Activated naive CD4-positive, alpha-beta T cell treated with anti-CD3 and anti-CD28 coated beads, Interleukin-2, amount 50 U/mL, for 24 hours (primary cell): ENCODE measurements at regions not wholly inside any gene's neighbourhood (a gene's known extent, or its start where the extent isn't known, plus 50 kb on each side); places are given as distances from the start of the nearest gene placed in this dataset.

Experiments used
- H3K27ac Mint-ChIP-seq: one replicate; pipeline ENCODE4 v1.8.0; 2021; ENCODE audit warnings: mild to moderate bottlenecking, mixed read lengths
- H3K27me3 Mint-ChIP-seq: one replicate; pipeline ENCODE4 v1.8.0; 2021; ENCODE audit warnings: mixed read lengths
- H3K36me3 Mint-ChIP-seq: one replicate; pipeline ENCODE4 v1.8.0; 2021; ENCODE audit warnings: mixed read lengths
- H3K4me1 Mint-ChIP-seq: one replicate; pipeline ENCODE4 v1.8.0; 2021; ENCODE audit warnings: mixed read lengths
- H3K4me3 Mint-ChIP-seq: one replicate; pipeline ENCODE4 v1.8.0; 2021; ENCODE audit warnings: mild to moderate bottlenecking, mixed read lengths
- H3K9me3 Mint-ChIP-seq: one replicate; pipeline ENCODE4 v1.8.0; 2021; ENCODE audit warnings: mixed read lengths

DNA sequence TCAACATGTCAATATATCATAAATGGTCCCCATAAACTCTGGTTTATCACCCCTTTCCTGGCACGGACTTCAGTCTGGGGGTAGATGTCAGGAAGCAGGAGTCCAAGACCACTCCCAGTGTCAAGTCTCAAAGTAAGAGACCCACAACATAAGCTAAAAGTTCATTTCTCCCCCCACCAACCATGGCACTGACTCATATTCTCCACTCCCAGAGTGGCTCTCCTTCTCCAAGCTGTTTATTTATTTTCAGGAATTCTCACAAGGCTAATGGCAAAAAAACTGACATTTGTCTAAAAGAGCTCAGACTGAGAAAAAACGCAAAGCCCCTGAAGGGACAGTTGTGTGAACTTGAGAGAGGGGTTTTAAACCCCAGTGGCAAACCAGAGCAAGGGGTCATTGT, 217.0 kb downstream of the RAB28 start:
- H3K27ac Mint-ChIP-seq = no peak overlapping the region
- no peak overlapping the region for H3K4me3 Mint-ChIP-seq
- H3K36me3 Mint-ChIP-seq = peaks cover 6% of the 10 kb centered on the region
- no peaks in the 10 kb centered on the region for H3K27me3 Mint-ChIP-seq
- peaks cover 5% of the 10 kb centered on the region for H3K9me3 Mint-ChIP-seq
- no peaks in the 10 kb centered on the region for H3K4me1 Mint-ChIP-seq

DNA sequence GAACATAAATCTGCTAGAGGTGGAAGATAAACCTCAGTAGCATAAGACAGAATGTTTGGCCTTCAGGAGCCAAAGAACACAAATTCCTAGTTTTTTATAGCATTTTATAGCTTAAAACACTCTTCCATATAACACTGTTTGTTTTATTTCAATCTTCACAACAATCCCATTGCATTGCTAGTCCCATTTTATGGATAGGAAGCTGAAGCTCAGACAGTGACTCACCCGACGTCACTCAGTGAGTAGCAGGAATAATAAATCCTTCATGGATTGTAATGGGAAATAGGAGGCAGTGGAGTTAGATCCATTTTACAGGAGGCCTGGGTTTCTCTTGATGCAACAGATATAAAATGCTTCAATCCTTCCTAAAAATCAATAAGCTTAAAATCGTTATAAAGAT, 217.5 kb downstream of the RAB28 start:
- peaks cover 5% of the 10 kb centered on the region for H3K9me3 Mint-ChIP-seq
- H3K4me3 Mint-ChIP-seq = no peak overlapping the region
- H3K27me3 Mint-ChIP-seq = no peaks in the 10 kb centered on the region
- peaks cover 5% of the 10 kb centered on the region for H3K36me3 Mint-ChIP-seq
- H3K4me1 Mint-ChIP-seq = no peaks in the 10 kb centered on the region
- no peak overlapping the region for H3K27ac Mint-ChIP-seq

DNA sequence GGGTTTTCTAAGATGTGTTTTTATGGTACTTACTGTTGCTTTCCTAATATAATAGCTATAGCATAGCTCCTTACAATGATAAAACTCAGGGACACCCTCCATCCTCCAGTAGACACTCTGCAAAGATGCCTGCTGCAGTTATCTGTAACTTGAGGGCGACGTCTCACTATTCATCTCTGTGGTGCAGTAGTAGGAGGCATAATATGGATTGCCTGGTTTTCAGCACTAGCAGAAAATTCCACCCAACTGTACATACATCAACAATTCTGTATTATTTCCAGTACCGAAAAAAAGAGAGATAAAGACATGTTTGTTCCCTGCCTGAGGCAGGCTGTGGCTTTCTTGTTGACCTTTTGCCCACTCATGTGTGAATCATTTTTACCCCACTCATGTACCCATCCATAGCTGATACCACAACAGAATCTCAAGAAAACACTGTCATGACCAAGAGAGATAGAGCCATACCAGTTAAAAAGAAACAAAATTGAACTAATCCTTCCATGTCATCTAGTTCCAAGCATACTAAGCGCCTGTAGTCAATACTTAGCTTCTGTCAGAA, 220.1 kb downstream of the RAB28 start:
- H3K4me3 Mint-ChIP-seq = no peak overlapping the region
- H3K27me3 Mint-ChIP-seq = no peaks in the 10 kb centered on the region
- H3K36me3 Mint-ChIP-seq = peaks cover 1% of the 10 kb centered on the region
- H3K4me1 Mint-ChIP-seq = no peaks in the 10 kb centered on the region
- H3K27ac Mint-ChIP-seq = no peak overlapping the region
- no peaks in the 10 kb centered on the region for H3K9me3 Mint-ChIP-seq

DNA sequence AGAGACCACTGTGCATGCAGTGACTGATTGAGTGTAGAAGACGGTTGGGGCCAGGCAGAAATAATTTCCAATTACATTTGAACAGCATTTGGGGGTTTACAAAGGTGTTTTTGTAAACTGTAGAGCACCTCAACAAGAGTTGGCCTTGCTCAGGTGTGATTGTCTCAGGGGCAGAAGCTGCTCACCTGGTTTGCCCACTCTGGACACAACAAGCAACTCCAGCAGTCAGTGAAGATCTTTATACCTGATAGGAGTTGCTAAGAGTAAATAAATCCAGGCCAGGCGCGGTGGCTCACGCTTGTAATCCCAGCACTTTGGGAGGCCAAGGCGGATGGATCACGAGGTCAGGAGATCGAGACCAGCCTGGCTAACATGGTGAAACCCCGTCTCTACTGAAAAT, 221.3 kb downstream of the RAB28 start:
- H3K9me3 Mint-ChIP-seq = no peaks in the 10 kb centered on the region
- no peaks in the 10 kb centered on the region for H3K27me3 Mint-ChIP-seq
- peaks cover 2% of the 10 kb centered on the region for H3K36me3 Mint-ChIP-seq

DNA sequence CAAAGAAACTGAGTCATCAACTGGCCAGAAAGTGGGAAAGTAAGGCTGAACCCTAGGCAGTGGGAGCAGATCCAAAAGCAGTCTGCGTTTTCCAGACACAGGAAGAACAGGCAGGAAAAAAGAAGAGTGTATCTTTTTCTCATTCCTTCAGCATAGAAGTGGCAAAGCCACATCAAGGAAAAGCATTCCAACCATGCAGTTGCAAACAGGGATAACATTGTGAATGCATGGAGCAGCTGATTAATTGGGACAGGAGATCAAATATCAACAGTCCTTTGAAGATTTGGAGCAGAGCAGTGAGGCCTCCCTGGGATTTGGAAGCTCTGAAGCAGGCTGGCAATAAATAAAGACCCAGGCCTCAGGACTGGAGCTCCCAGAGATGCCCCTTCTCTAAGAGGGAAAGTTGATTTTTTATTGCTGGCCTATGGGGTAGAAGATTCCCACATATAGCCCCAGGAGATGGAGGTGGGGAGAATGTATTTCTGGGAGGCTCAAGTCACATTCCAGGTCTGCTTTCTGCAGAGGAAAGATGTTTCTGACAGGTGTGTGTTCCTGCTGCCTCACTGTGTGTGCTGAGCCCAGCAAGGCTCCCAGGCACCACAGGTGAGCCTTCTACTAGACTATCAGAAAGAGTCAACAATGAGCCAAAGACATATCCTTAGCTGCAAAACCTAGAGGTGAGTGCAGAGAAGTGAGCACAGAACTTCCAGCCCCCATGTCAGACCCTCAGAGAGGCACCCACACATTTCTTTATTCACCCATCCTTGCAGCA, 222.5 kb downstream of the RAB28 start:
- Mint-ChIP-seq H3K36me3 (peaks cover 5% of the 10 kb centered on the region), H3K27me3 (no peaks in the 10 kb centered on the region), H3K9me3 (no peaks in the 10 kb centered on the region), H3K4me1 (no peaks in the 10 kb centered on the region), H3K4me3 (no peak overlapping the region), H3K27ac (no peak overlapping the region)

More for the DNA sequence above, 221.3 kb downstream of the RAB28 start:
- Mint-ChIP-seq H3K4me1 (no peaks in the 10 kb centered on the region), H3K4me3 (no peak overlapping the region), H3K27ac (no peak overlapping the region)

DNA sequence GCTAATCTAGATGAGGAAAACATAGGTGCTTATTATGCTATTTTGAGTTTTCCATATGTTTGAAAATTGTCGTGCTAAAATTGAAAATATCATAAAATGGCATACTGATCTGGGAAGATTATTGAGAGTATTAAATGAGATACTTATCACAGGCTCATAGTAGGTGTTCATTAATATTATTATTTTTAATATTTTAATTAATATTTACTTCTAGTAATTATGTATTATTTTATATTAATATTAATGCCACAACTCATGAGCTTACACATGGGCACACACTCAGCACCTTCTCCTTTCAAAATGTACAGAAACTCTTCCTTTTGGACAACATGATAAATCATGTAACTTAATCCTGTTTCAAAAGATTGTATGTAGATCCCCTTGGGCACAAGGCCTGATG, 223.6 kb downstream of the RAB28 start:
- no peak overlapping the region for H3K27ac Mint-ChIP-seq
- no peak overlapping the region for H3K4me3 Mint-ChIP-seq
- no peaks in the 10 kb centered on the region for H3K9me3 Mint-ChIP-seq
- peaks cover 4% of the 10 kb centered on the region for H3K36me3 Mint-ChIP-seq
- no peaks in the 10 kb centered on the region for H3K27me3 Mint-ChIP-seq
- no peaks in the 10 kb centered on the region for H3K4me1 Mint-ChIP-seq

DNA sequence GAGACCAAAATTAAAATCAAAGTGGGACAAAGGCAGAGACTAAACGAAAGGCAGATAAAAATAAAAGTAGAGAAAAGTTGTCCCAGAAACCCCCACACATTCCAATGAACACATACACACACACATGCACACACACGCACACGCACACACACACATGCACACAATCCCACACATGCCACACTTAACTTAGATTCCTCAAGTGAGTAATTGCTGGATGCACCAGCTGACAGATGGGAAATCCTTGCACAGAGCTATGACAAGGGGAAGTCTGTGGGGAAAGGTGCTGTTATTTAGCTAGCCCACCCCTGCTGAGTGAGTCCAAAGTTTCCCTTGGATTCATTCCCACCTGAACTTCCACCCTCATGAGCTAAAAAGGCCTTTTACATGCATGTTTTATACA, 233.9 kb downstream of the RAB28 start:
- no peak overlapping the region for H3K27ac Mint-ChIP-seq
- H3K4me3 Mint-ChIP-seq = no peak overlapping the region
- H3K36me3 Mint-ChIP-seq = peaks cover 25% of the 10 kb centered on the region
- H3K4me1 Mint-ChIP-seq = no peaks in the 10 kb centered on the region
- no peaks in the 10 kb centered on the region for H3K27me3 Mint-ChIP-seq
- peaks cover 35% of the 10 kb centered on the region for H3K9me3 Mint-ChIP-seq

DNA sequence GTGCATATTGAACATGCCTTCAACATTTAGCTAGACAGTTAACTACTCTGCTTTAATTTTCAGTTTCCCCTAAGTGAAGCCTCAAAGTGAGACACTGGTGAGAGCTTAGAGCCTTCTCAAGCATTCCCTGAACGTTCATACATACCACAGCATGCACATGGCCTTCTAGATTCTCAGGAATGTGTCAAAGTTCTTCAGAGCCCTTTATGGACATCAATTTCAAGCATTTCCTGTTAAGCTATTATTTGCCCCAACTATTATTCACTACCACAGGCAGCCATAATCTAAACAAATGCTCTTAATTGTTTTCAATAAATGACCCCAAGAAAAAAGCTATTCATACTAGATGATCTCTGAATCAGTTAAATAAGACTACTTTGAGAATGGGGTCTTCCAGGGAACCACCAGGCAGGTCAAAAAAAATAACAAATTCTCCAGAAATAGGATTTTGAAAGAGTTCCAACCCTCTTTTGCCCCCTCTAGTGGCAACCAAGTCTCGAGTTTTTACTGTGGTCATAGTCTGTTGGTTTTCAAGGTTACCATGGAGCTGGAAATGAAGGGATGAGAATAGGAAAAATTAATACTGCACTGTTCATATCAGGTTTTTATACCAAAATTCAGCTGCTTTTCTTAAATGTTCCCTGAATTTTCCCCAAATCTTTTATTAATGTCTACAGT, 235.4 kb downstream of the RAB28 start:
- peaks cover 25% of the 10 kb centered on the region for H3K36me3 Mint-ChIP-seq
- no peaks in the 10 kb centered on the region for H3K27me3 Mint-ChIP-seq
- H3K27ac Mint-ChIP-seq = no peak overlapping the region
- H3K9me3 Mint-ChIP-seq = peaks cover 35% of the 10 kb centered on the region
- no peak overlapping the region for H3K4me3 Mint-ChIP-seq
- H3K4me1 Mint-ChIP-seq = no peaks in the 10 kb centered on the region

DNA sequence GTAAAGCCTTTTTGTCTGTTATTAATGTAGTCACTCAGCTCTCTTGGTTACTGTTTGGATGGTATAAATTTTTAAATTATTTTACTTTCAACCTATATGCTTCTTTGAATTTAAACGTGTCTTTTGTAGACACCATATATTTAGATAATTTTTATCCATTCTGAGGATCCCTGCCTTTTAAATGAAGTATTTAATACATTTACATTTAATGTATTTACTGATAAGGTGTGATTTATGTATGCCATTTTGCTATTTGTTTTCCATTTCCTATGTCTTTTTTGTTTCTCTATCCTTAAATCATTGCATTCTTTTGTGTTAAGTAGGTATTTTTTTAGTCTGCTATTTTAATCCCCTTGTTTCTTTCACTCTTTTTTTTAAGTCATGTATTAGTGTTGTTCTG, 238.0 kb downstream of the RAB28 start:
- peaks cover 18% of the 10 kb centered on the region for H3K36me3 Mint-ChIP-seq
- H3K9me3 Mint-ChIP-seq = peaks cover 31% of the 10 kb centered on the region
- no peaks in the 10 kb centered on the region for H3K4me1 Mint-ChIP-seq
- H3K4me3 Mint-ChIP-seq = no peak overlapping the region
- no peaks in the 10 kb centered on the region for H3K27me3 Mint-ChIP-seq
- H3K27ac Mint-ChIP-seq = no peak overlapping the region

DNA sequence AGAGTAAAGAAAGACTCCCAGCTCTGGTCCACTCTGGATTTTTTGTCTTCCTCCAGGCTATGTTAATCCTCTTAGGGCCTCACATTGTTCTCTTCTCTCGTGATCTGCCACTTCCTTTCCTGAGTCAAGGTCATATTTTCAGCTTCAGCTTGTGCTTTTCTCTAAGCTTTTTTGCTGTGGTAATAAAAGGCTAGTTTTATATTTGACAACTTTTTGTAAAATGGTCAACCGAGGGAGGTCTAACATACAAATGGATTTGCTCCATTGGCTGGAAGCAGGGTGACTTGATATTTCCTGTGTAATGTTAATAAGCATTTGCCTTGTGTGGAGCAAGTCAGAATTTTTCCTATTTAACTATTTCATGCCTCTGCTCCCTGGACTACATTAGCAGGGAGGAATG, 239.7 kb downstream of the RAB28 start:
- Mint-ChIP-seq H3K36me3 (peaks cover 14% of the 10 kb centered on the region), H3K27ac (no peak overlapping the region), H3K27me3 (no peaks in the 10 kb centered on the region), H3K4me3 (no peak overlapping the region), H3K9me3 (peaks cover 21% of the 10 kb centered on the region), H3K4me1 (no peaks in the 10 kb centered on the region)

DNA sequence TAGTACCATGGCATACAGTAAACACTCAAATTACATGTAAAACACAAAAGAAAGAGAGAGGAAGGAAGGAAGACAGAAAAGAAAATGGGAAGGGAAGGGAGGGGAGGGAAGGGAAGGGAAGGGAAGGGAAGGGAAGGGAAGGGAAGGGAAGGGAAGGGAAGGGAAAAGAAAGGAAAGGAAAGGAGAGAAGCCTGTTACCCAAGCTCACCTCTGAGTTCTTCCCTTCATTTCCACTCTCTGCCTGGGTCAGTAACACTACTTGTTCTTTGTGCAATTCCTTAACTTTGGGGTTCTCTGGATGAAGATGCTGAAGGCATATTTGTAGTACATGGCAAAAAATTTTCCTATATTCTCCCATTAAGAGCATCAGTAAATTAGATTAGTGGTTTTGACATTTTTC, 241.0 kb downstream of the RAB28 start:
- Mint-ChIP-seq H3K4me1 (no peaks in the 10 kb centered on the region), H3K27me3 (no peaks in the 10 kb centered on the region), H3K27ac (no peak overlapping the region), H3K4me3 (no peak overlapping the region), H3K9me3 (peaks cover 12% of the 10 kb centered on the region), H3K36me3 (peaks cover 9% of the 10 kb centered on the region)

DNA sequence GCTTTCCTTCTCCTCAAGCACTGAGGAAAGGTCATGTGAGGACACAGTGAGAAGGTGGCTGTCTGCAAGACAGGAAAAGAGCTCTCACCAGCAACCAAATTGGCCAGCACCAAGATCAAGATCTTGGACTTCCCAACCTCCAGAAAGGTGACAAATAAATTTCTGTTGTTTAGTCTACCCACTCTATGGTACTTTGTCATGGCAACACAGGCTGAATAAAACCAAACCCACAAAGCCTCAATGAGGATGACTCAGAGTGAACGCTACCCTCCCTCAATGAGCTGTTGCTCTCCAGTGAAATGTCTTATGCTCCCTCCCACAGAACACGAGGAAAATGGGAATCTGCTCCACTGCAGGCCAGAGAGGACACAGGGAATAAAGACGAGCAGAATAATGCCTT, 244.1 kb downstream of the RAB28 start:
- Mint-ChIP-seq H3K27ac (no peak overlapping the region), H3K27me3 (no peaks in the 10 kb centered on the region), H3K4me3 (no peak overlapping the region), H3K36me3 (peaks cover 2% of the 10 kb centered on the region), H3K4me1 (no peaks in the 10 kb centered on the region), H3K9me3 (no peaks in the 10 kb centered on the region)

DNA sequence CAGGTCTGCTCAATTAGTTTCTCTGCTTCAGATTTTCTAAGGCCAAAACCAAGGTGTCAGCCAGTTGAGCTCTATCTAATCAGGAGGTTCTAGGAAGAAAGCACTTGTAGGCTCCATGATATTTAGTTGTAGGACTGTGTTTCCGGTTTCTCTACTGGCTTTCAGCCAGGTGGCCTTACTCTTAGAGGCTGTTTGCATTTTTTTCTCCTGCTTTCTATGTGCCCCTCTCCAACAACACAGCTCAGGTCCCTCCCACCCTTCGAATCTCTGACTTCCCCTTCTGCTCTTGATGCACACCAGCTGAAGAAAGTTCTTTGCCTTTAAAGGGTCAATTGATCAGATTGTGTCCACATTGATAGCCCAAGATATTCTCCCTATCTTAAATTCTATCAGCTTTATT, 245.2 kb downstream of the RAB28 start:
- H3K4me1 Mint-ChIP-seq = no peaks in the 10 kb centered on the region
- no peak overlapping the region for H3K4me3 Mint-ChIP-seq
- peaks cover 4% of the 10 kb centered on the region for H3K9me3 Mint-ChIP-seq

DNA sequence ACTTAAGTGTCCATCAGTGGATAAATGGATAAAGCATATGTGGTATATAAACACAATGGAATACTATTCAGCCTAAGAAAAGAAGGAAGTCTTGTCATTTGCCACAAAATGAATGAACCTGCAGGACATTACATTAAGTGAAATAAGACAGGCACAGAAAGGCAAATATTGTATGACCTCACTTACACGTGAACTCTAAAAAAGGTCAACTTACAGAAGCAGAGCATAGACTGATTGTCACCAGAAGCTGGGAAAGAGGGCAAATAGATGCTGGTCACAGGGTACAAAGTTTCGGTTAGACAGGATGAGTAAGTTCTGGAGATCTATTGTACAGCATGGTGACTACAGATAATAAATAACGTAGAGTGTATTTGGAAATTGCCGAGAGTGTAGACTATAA, 247.7 kb downstream of the RAB28 start:
- Mint-ChIP-seq H3K4me1 (no peaks in the 10 kb centered on the region), H3K36me3 (peaks cover 7% of the 10 kb centered on the region), H3K27me3 (no peaks in the 10 kb centered on the region)

More for the DNA sequence above, 245.2 kb downstream of the RAB28 start:
- H3K27me3 Mint-ChIP-seq = no peaks in the 10 kb centered on the region
- no peak overlapping the region for H3K27ac Mint-ChIP-seq
- peaks cover 4% of the 10 kb centered on the region for H3K36me3 Mint-ChIP-seq

DNA sequence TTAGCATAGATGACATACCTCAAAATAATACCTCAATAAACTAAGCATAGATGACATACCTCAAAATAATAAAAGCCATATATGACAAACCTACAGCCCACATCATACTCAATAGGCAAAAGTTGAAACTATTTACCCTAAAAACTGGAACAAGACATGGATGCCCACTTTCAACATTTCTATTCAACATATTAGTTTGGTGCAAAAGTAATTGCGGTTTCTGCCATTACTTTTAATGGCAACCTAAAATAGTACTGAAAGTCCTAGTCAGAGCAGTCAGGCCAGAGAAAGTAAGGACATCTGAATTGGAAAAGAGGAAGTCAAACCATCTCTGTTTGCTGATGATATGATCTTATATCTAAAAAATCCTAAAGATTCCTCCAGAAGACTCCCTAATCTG, 250.4 kb downstream of the RAB28 start:
- Mint-ChIP-seq H3K4me3 (no peak overlapping the region), H3K4me1 (no peaks in the 10 kb centered on the region), H3K9me3 (peaks cover 25% of the 10 kb centered on the region), H3K27ac (no peak overlapping the region), H3K27me3 (no peaks in the 10 kb centered on the region), H3K36me3 (peaks cover 14% of the 10 kb centered on the region)

More for the DNA sequence above, 247.7 kb downstream of the RAB28 start:
- H3K4me3 Mint-ChIP-seq = no peak overlapping the region
- peaks cover 14% of the 10 kb centered on the region for H3K9me3 Mint-ChIP-seq
- H3K27ac Mint-ChIP-seq = no peak overlapping the region

DNA sequence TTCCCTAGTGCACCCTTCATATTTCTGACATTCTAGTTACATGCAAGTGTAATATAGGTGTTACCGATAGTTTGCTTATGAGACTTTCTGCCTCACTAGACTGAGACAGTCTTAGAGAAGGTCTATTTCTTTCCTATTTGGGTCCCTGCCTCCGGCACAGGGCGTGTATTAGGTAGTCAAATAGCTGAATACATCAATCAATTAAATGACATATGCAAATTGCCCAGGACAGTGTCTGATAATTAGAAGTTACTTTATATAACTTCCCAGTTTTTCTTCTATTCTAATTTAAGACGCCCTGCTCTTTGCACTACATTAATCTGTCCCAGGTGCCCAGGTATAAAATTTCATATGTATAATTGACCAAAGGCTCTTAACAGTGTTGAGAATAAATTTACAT, 264.2 kb downstream of the RAB28 start:
- Mint-ChIP-seq H3K4me1 (no peaks in the 10 kb centered on the region), H3K27me3 (no peaks in the 10 kb centered on the region), H3K27ac (no peak overlapping the region), H3K9me3 (no peaks in the 10 kb centered on the region), H3K36me3 (peaks cover 4% of the 10 kb centered on the region), H3K4me3 (no peak overlapping the region)
